ENCODE measurements at regions not wholly inside any gene's neighbourhood (a gene's known extent, or its start where the extent isn't known, plus 50 kb on each side); places are given as distances from the start of the nearest gene placed in this dataset.
"Not testable (repeated sequence)": the region's sequence is repeated elsewhere in the genome, so short reads cannot be mapped to it uniquely, and the experiment has no call there.

DNA sequence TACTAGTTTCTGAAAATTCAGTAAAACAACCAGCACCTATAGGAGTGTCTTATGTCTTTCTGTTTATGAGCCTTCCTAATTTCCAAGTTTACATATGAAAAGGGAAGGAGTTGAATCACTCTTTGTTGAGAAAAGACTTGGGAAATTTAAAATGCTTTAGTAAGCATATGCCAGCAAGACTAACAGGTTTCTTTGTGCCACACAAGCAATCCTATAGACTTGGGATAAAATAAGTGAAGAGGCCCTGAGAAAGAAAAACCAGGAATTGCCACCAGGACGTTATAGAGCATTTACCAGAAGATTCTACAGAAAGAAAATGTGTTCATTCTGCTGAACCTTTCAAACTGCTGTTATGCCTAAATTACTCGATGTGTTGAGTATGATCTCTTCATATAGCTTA lies 1099.1 kb downstream of the EPHA3 start:
- H3K27ac ChIP-seq (replicated peaks); H3K4me3 ChIP-seq (replicated peaks; ENCODE audit: insufficient read depth, low read length); H3K27me3 ChIP-seq (ENCODE audit: insufficient read depth, poor library complexity, severe bottlenecking); DNase-seq (ENCODE audit: low read depth in 1 of 2, low spot score in 1 of 2): not testable (repeated sequence)

DNA sequence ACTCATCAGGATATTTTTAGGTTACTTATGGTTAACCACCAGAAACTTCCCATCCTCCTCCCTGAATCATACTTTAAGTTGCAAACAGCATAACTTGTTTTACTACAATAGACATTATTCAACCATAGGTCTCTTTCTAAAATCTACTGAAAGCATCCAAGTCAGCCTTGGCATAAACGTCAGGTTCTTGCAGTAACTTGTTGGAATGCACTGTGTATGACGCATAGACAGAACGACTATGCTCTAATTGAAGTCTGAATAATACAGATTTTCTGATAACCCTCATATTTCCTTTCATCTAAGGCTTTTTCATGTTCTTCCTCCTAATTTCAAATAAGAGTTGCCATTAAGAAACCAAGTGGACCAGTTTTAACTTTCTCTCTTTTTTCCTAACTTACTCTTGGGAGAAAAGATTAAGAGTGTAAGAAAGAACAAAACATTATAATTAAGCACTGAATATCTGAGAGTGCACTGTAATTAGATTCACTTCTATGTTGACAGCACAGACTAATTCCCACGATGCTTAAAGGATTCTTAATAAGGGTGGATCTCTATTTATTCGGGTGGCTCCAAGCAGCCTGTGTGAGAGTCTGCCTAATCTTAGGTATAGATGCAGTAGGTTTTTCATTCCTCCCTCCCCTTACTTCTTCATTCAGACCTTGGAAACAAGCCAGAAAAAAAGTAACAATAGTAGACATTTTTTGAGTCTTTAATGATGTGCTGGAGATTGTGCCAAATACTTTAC lies 1100.1 kb downstream of the EPHA3 start:
- DNase-seq (ENCODE audit: low read depth in 1 of 2, low spot score in 1 of 2): not testable (repeated sequence)

DNA sequence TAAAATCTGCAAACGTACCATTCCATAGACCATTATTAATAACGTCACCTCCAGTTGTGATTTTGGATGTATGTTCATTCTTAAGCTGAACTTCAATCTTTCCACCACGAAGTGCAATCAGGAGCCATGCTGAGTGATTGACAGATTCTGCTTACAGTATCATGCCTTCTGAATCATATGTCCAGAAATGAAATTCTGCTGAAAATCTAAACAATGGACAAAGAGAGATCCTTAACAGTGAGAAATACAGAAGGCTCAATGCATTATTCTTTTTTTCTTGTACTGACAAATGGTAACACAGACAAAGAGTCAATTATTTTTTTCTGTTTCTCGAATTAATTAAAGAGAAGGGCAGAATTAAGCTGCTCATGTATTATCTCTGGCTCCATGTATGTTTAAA lies 1114.5 kb downstream of the EPHA3 start:
- Histone ChIP-seq H3K27ac (replicated peaks) (no peak overlapping the region), H3K4me3 (replicated peaks; ENCODE audit: insufficient read depth, low read length) (no peak overlapping the region), H3K27me3 (ENCODE audit: insufficient read depth, poor library complexity, severe bottlenecking) (no peaks in the 10 kb centered on the region)
- DNase-seq (ENCODE audit: low read depth in 1 of 2, low spot score in 1 of 2): no peak
- TF ChIP-seq POLR2AphosphoS5 (IDR thresholded peaks at IDR 0.05; ENCODE audit: low read depth) (no peak), GABPA (IDR thresholded peaks at IDR 0.05; ENCODE audit: low read depth) (no peak)

More for the DNA sequence above, 1100.1 kb downstream of the EPHA3 start:
- H3K27me3 ChIP-seq (ENCODE audit: insufficient read depth, poor library complexity, severe bottlenecking); H3K4me3 ChIP-seq (replicated peaks; ENCODE audit: insufficient read depth, low read length); H3K27ac ChIP-seq (replicated peaks): not testable (repeated sequence)

DNA sequence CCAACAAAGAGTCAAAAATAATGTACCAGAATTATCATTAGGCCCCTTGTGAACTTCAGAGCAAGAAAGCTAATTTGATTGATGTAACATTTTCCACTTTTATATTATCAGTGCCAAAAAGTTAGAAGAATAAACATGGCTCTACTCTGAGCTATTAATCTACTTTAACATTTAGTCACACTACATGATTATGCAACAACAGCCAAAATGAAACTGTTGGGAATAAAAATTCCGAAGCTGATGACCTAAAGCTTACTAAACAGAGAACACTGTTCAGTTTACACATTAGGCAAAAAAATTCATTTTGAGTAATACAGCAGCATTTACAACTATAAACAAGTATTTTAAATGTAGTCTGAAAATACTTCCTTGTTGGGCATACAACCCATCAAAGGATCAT lies 1134.1 kb downstream of the EPHA3 start:
- Histone ChIP-seq H3K27ac (replicated peaks) (no peak overlapping the region), H3K27me3 (ENCODE audit: insufficient read depth, poor library complexity, severe bottlenecking) (no peaks in the 10 kb centered on the region), H3K4me3 (replicated peaks; ENCODE audit: insufficient read depth, low read length) (no peak overlapping the region)
- DNase-seq (ENCODE audit: low read depth in 1 of 2, low spot score in 1 of 2): no peak
- TF ChIP-seq, protein P1, sequence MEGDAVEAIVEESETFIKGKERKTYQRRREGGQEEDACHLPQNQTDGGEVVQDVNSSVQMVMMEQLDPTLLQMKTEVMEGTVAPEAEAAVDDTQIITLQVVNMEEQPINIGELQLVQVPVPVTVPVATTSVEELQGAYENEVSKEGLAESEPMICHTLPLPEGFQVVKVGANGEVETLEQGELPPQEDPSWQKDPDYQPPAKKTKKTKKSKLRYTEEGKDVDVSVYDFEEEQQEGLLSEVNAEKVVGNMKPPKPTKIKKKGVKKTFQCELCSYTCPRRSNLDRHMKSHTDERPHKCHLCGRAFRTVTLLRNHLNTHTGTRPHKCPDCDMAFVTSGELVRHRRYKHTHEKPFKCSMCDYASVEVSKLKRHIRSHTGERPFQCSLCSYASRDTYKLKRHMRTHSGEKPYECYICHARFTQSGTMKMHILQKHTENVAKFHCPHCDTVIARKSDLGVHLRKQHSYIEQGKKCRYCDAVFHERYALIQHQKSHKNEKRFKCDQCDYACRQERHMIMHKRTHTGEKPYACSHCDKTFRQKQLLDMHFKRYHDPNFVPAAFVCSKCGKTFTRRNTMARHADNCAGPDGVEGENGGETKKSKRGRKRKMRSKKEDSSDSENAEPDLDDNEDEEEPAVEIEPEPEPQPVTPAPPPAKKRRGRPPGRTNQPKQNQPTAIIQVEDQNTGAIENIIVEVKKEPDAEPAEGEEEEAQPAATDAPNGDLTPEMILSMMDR (IDR thresholded peaks at IDR 0.05; ENCODE audit: insufficient read depth, low read length): no peak
- TF ChIP-seq POLR2AphosphoS5 (IDR thresholded peaks at IDR 0.05; ENCODE audit: low read depth) (no peak), SPI1 (IDR thresholded peaks at IDR 0.05; ENCODE audit: borderline replicate concordance, low read depth) (no peak), GABPA (IDR thresholded peaks at IDR 0.05; ENCODE audit: low read depth) (no peak)
- TF ChIP-seq, protein P2, sequence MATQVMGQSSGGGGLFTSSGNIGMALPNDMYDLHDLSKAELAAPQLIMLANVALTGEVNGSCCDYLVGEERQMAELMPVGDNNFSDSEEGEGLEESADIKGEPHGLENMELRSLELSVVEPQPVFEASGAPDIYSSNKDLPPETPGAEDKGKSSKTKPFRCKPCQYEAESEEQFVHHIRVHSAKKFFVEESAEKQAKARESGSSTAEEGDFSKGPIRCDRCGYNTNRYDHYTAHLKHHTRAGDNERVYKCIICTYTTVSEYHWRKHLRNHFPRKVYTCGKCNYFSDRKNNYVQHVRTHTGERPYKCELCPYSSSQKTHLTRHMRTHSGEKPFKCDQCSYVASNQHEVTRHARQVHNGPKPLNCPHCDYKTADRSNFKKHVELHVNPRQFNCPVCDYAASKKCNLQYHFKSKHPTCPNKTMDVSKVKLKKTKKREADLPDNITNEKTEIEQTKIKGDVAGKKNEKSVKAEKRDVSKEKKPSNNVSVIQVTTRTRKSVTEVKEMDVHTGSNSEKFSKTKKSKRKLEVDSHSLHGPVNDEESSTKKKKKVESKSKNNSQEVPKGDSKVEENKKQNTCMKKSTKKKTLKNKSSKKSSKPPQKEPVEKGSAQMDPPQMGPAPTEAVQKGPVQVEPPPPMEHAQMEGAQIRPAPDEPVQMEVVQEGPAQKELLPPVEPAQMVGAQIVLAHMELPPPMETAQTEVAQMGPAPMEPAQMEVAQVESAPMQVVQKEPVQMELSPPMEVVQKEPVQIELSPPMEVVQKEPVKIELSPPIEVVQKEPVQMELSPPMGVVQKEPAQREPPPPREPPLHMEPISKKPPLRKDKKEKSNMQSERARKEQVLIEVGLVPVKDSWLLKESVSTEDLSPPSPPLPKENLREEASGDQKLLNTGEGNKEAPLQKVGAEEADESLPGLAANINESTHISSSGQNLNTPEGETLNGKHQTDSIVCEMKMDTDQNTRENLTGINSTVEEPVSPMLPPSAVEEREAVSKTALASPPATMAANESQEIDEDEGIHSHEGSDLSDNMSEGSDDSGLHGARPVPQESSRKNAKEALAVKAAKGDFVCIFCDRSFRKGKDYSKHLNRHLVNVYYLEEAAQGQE (IDR thresholded peaks at IDR 0.05; ENCODE audit: insufficient replicate concordance, low read depth): no peak

DNA sequence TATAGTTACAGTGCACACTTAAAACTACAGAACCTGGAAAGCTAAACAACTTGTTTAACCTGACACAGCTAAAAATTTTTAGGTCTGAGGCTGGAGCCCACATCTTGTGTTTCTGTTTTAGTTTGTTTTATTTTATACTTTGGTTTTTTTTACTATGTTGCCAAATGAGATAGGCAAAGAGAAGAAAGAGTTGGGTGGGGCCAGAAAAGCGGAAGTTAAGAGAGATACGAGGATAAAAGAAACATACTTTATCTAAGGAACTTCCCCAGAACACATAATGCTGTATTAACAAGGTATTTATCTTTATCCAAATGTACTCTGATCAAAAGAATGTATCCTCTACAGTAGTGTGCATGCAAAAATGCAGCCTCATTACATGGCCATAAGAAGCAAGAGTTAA lies 1145.7 kb downstream of the EPHA3 start:
- peak in 1 of 2 experiments; percentile 38 for DNase-seq (ENCODE audit: low read depth in 1 of 2, low spot score in 1 of 2)
- H3K27ac ChIP-seq (replicated peaks): no peak overlapping the region
- no peaks in the 10 kb centered on the region for H3K27me3 ChIP-seq (ENCODE audit: insufficient read depth, poor library complexity, severe bottlenecking)
- H3K4me3 ChIP-seq (replicated peaks; ENCODE audit: insufficient read depth, low read length): no peak overlapping the region
- TF ChIP-seq POLR2AphosphoS5 (IDR thresholded peaks at IDR 0.05; ENCODE audit: low read depth): no peak

DNA sequence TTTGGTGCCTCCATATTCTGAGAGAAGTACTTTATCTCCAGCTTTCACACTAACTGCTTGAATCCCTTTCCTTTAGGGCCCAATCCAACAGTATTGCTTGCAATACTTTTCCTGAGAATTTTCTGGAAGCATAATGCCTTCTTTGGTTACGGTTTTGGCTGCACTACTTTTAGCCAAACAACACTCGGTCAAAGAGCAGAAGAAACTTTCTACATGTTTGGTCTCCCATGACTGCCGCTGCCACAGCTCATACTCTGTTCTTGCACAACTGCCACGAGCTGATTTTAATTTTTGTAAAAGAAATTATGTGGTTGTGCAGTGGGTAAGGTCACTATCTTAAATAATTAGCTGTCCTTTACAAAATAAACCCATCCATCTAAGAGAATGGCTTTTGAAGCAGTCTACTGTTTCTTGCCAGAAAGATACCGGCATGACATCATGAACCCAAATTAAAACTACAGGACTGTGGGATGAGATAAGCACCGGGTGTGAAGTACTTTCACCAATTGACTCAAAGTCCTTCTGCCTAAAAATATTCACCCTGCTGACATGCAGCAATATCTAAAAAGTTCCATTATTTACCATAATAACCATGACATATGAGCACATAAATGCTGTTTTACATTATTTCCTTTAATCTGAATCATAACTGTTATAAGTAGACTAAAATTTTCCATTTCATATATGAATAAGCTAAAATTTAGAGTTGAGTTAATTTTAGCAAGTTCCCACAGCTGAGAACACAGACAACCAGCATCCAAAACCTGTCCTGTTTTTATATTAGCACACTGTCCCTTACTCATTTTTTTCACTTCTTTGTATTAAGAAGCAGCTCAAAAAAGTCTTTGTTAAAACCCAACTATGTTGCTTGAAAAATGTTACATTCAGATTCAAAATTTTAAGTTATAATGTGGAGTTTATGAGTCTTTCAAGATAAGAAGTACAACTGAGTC lies 1154.3 kb downstream of the EPHA3 start:
- no peak overlapping the region for H3K27ac ChIP-seq (replicated peaks)
- H3K27me3 ChIP-seq (ENCODE audit: insufficient read depth, poor library complexity, severe bottlenecking): no peaks in the 10 kb centered on the region
- TF ChIP-seq GABPA (IDR thresholded peaks at IDR 0.05; ENCODE audit: low read depth) (no peak), SPI1 (IDR thresholded peaks at IDR 0.05; ENCODE audit: borderline replicate concordance, low read depth) (no peak), POLR2AphosphoS5 (IDR thresholded peaks at IDR 0.05; ENCODE audit: low read depth) (no peak)
- TF ChIP-seq, protein P1 (IDR thresholded peaks at IDR 0.05; ENCODE audit: insufficient read depth, low read length): no peak
- TF ChIP-seq, protein P2 (IDR thresholded peaks at IDR 0.05; ENCODE audit: insufficient replicate concordance, low read depth): no peak
- DNase-seq (ENCODE audit: low read depth in 1 of 2, low spot score in 1 of 2): no peak
- H3K4me3 ChIP-seq (replicated peaks; ENCODE audit: insufficient read depth, low read length): no peak overlapping the region
